Right ventricle myocardium superior (tissue), 1 donor: ENCODE measurements at regions not wholly inside any gene's neighbourhood (a gene's known extent, or its start where the extent isn't known, plus 50 kb on each side); places are given as distances from the start of the nearest gene placed in this dataset.

Experiments
- ATAC-seq: fragments of 200-7000 bp; cut with Tn5 transposase; one replicate; pipeline ENCODE4 v1.9.1; 2020; ENCODE audit warnings: mild to moderate bottlenecking; ENCODE audit not compliant: poor library complexity
- DNase-seq: peaks from one replicate; pipeline ENCODE4 v3.0.0-alpha.2; 2020
- intact Hi-C: fragments of 100-400 bp; cut with DNase I; formaldehyde crosslinking; loops from one replicate; pipeline ENCODE4 v1.11.2; 2022
- donor health status: DM: no; HTN: yes; CAD: no; lungs with severe emphysema.

- ATAC-seq (no peak), DNase-seq (no peak)
- intact Hi-C loops: no loop called here
Observed at GRCh38 chr14:26070443-26070842, 527.4 kb downstream of the NOVA1 start.

- no peak for DNase-seq
- ATAC-seq: no peak
- intact Hi-C loops: no loop called here
Observed at GRCh38 chr14:26067786-26068459, 529.9 kb downstream of the NOVA1 start.

- intact Hi-C loops: no loop called here
- DNase-seq: no peak
- no peak for ATAC-seq
Observed at GRCh38 chr14:26067341-26067740, 530.5 kb downstream of the NOVA1 start.

- DNase-seq (no peak), ATAC-seq (no peak)
- intact Hi-C loops: no loop called here
Observed at GRCh38 chr14:26056036-26056616, 541.7 kb downstream of the NOVA1 start.

- ATAC-seq (no peak), DNase-seq (no peak)
- intact Hi-C loops: no loop called here
Observed at GRCh38 chr14:26032348-26032747, 565.5 kb downstream of the NOVA1 start.

GRCh38 chr14:26026384-26026783 lies 571.4 kb downstream of the NOVA1 start:
- intact Hi-C loops: no loop called here
- ATAC-seq: no peak
- DNase-seq: no peak

GRCh38 chr14:26023967-26024366 lies 573.9 kb downstream of the NOVA1 start:
- DNase-seq (no peak), ATAC-seq (no peak)
- intact Hi-C loops: no loop called here

GRCh38 chr14:26021759-26022158 lies 576.1 kb downstream of the NOVA1 start:
- intact Hi-C loops: no loop called here
- ATAC-seq: no peak
- no peak for DNase-seq

GRCh38 chr14:26017270-26017669 lies 580.6 kb downstream of the NOVA1 start:
- intact Hi-C loops: no loop called here
- DNase-seq (no peak), ATAC-seq (no peak)

- DNase-seq (no peak), ATAC-seq (no peak)
- intact Hi-C loops: no loop called here
Observed at GRCh38 chr14:26008290-26008689, 589.5 kb downstream of the NOVA1 start.

GRCh38 chr14:26004342-26004741 lies 593.5 kb downstream of the NOVA1 start:
- intact Hi-C loops: no loop called here
- no peak for ATAC-seq
- DNase-seq: no peak

- no peak for ATAC-seq
- intact Hi-C loops: no loop called here
- DNase-seq: no peak
Observed at GRCh38 chr14:25993830-25994229, 604.0 kb downstream of the NOVA1 start.

- intact Hi-C loops: no loop called here
- no peak for DNase-seq
- ATAC-seq: no peak
Observed at GRCh38 chr14:25988536-25988935, 609.3 kb downstream of the NOVA1 start.

- no peak for ATAC-seq
- intact Hi-C loops: no loop called here
- no peak for DNase-seq
Observed at GRCh38 chr14:25955772-25956171, 642.1 kb downstream of the NOVA1 start.

GRCh38 chr14:25953532-25954139 lies 644.2 kb downstream of the NOVA1 start:
- DNase-seq: no peak
- intact Hi-C loops: no loop called here
- no peak for ATAC-seq

- intact Hi-C loops: no loop called here
- ATAC-seq (no peak), DNase-seq (no peak)
Observed at GRCh38 chr14:25945746-25946145, 652.1 kb downstream of the NOVA1 start.

GRCh38 chr14:25944020-25944419 lies 653.8 kb downstream of the NOVA1 start:
- intact Hi-C loops: no loop called here
- no peak for ATAC-seq
- DNase-seq: no peak

- no peak for ATAC-seq
- intact Hi-C loops: no loop called here
- DNase-seq: no peak
Observed at GRCh38 chr14:25943329-25943728, 654.5 kb downstream of the NOVA1 start.

- ATAC-seq: no peak
- intact Hi-C loops: no loop called here
Observed at GRCh38 chr14:25942090-25942489, 655.7 kb downstream of the NOVA1 start.

GRCh38 chr14:25933731-25934130 lies 664.1 kb downstream of the NOVA1 start:
- intact Hi-C loops: no loop called here
- no peak for DNase-seq

More at GRCh38 chr14:25942090-25942489, 655.7 kb downstream of the NOVA1 start:
- DNase-seq: no peak

More at GRCh38 chr14:25933731-25934130, 664.1 kb downstream of the NOVA1 start:
- no peak for ATAC-seq
